Fibroblast of skin of left biceps (primary cell): ENCODE measurements at regions not wholly inside any gene's neighbourhood (a gene's known extent, or its start where the extent isn't known, plus 50 kb on each side); places are given as distances from the start of the nearest gene placed in this dataset.
"Not testable (repeated sequence)": the region's sequence is repeated elsewhere in the genome, so short reads cannot be mapped to it uniquely, and the experiment has no call there.

ENCODE experiments used
- DNase-seq, 2 experiments: peaks; one replicate each; pipeline ENCODE4 v3.0.0-alpha.2; 2013; ENCODE audit warnings: low read depth in 2 of 2

GRCh38 chr7:85791098-85791497, 604.2 kb upstream of the SEMA3D start:
- DNase-seq: not testable (repeated sequence)

GRCh38 chr7:85781606-85782005, 594.8 kb upstream of the SEMA3D start:
- peak; percentile 43 to 45 for DNase-seq

- peak; percentile 77 to 79 for DNase-seq
These were observed 590.0 kb upstream of the SEMA3D start for GRCh38 chr7:85776691-85777345.

- no peak for DNase-seq
These were observed 588.6 kb upstream of the SEMA3D start for GRCh38 chr7:85775431-85775830.

GRCh38 chr7:85774986-85775385, 588.1 kb upstream of the SEMA3D start:
- DNase-seq: no peak

GRCh38 chr7:85773116-85773728, 586.4 kb upstream of the SEMA3D start:
- peak; percentile 81 to 85 for DNase-seq

GRCh38 chr7:85771516-85771915, 584.7 kb upstream of the SEMA3D start:
- DNase-seq: no peak

GRCh38 chr7:85770332-85770731, 583.5 kb upstream of the SEMA3D start:
- DNase-seq: peak; percentile 85 to 91

GRCh38 chr7:85765698-85766298, 578.9 kb upstream of the SEMA3D start:
- no peak for DNase-seq

- no peak for DNase-seq
These were observed 577.2 kb upstream of the SEMA3D start for GRCh38 chr7:85764034-85764433.

- no peak for DNase-seq
These were observed 570.5 kb upstream of the SEMA3D start for GRCh38 chr7:85757348-85757747.

GRCh38 chr7:85750454-85750949, 563.6 kb upstream of the SEMA3D start:
- DNase-seq: no peak

GRCh38 chr7:85749696-85750453, 563.0 kb upstream of the SEMA3D start:
- DNase-seq: no peak

GRCh38 chr7:85748861-85749260, 562.0 kb upstream of the SEMA3D start:
- no peak for DNase-seq

GRCh38 chr7:85737426-85737825, 550.6 kb upstream of the SEMA3D start:
- no peak for DNase-seq

GRCh38 chr7:85736085-85736484, 549.2 kb upstream of the SEMA3D start:
- DNase-seq: no peak

- no peak for DNase-seq
These were observed 548.0 kb upstream of the SEMA3D start for GRCh38 chr7:85734823-85735222.

GRCh38 chr7:85733169-85733915, 546.5 kb upstream of the SEMA3D start:
- no peak for DNase-seq

GRCh38 chr7:85730012-85730411, 543.2 kb upstream of the SEMA3D start:
- no peak for DNase-seq

GRCh38 chr7:85725026-85725425, 538.2 kb upstream of the SEMA3D start:
- DNase-seq: no peak
